Central memory CD4-positive, alpha-beta T cell (primary cell): ENCODE measurements at regions not wholly inside any gene's neighbourhood (a gene's known extent, or its start where the extent isn't known, plus 50 kb on each side); places are given as distances from the start of the nearest gene placed in this dataset.

Source experiments
- DNase-seq: peaks from one replicate; pipeline ENCODE4 v3.0.0; 2022

- no peak for DNase-seq
These were observed 458.9 kb upstream of the C9orf72 start for GRCh38 chr9:28032268-28032590.

GRCh38 chr9:28034242-28034641 is 461.0 kb upstream of the C9orf72 start:
- DNase-seq, result no peak

GRCh38 chr9:28037968-28038367 is 464.7 kb upstream of the C9orf72 start:
- DNase-seq, result no peak

DNA sequence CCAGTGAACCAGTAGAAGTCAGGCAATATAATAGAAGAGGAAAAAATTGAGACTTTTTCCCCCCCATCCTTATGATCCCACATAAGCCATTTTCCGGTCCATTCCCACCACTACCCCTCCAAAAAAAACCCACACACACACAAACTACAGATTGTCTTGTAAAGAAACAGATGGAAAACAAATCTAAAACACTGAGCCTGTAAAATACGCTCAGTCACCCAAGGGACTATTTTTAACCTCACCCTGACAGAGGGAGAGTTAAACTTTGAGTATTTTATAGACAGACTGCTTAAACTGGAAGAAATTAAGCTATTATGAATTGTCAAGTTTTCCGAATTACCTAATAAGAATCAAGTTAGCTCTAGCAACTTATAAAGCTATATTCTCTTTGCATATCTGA is 471.8 kb upstream of the C9orf72 start:
- DNase-seq, result no peak

DNA sequence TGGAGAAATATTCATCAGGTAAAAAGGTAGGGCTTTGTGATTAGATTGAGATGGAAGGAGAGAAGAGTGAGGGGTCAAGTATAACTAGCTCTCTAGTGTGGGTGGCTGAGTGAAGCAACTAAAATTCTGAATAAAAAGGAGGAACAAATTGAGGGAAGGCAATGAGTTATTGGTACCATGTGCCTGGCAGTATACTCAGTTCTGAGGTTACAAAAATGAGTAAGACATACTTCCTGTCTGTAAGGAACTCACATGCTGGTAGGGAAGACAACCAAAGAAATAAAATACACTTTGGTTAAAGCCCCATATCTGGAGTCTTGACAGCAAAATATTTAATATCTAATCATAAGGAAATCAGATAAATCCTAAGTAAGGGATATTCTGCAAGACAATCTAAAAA is 476.8 kb upstream of the C9orf72 start:
- no peak for DNase-seq

DNA sequence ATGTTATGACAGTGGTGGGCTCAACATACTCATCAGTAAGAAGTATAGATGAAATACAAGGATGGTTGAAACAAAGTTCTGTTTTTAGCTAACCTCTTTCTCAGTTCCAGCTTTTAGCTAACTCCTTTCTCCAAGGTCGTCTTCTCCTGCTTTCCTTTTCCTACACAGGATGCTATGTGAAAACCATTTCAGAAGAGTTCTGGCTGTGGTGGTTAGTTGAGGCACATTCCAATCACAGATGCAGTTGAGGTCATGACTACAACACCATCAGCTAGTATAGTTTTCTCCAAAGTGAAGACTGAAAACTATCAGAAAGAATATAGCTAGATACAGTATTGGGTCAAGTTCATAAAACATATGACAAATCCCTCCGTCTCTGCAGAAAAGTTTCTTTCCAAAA is 477.7 kb upstream of the C9orf72 start:
- DNase-seq, result no peak

GRCh38 chr9:28051559-28052503 is 478.6 kb upstream of the C9orf72 start:
- no peak for DNase-seq

DNA sequence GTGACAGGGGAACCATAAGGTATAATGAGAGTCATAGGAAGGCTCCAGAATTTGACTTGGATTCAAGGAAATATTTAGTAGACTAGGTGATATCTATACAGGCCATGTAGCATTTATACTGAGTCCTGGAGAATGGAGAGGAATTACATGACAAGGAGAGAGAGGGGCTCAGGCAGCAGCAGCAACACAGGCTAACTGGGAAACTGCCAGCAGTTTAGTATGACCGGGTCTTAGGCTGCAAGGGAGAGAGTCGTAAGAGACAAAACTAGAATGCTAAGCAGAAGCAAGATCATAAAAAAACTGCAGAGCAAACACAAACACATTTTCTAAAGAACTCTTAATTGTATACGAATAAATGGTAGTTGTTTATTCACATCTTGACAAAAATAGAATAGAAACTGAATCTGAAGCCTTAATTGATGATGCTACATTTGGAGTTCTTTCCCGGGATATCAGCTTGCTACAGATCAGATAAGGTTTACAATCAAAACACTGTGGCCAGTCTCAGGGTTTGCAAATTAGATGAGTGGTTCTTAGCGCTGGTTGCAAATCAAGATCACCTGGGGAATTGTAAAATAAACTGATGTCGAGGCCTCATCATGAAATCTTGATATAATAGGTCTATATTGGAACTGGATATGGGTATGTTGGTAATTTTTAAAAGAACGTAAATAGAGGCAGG is 480.0 kb upstream of the C9orf72 start:
- no peak for DNase-seq

DNA sequence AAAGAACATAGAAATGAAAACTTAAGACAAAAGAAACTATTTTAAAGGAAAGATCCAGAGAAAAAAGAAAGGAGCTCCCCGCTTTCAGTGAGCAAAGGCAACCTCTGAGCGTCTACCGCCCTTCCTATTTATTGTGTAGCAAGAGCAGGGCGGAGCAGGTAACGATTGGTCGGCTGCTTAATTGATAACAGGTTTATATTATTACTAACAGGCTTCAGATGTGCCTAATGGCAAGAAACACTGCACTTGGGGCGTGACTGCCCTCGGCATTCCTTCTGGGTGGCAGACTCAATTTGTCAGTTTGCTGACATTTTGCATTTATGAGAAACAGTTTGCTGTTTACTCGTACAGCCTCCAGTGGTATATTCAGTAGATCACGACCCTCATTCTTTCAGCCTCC is 482.7 kb upstream of the C9orf72 start:
- no peak for DNase-seq

DNA sequence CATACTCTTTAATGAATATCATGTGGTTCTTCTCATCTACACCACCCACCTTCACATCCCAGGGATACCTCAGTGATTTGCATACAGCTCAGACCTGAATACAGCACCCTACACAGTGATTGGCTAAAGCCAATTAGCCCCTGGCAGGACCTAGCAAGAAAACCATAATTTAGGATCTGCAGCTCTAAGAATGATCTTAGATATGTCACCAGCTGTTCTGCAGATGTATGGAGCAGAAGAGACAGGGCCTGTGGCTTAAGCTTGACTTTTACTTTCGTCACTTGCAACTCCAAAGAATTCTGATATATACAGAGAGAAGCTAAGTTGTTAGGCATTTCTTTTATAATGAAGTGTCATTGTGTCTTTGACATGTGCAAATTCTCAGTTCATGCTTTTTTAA is 483.2 kb upstream of the C9orf72 start:
- DNase-seq, result no peak

- no peak for DNase-seq
These were observed 485.9 kb upstream of the C9orf72 start for GRCh38 chr9:28059192-28059591.

GRCh38 chr9:28064241-28064815 is 491.0 kb upstream of the C9orf72 start:
- no peak for DNase-seq

DNA sequence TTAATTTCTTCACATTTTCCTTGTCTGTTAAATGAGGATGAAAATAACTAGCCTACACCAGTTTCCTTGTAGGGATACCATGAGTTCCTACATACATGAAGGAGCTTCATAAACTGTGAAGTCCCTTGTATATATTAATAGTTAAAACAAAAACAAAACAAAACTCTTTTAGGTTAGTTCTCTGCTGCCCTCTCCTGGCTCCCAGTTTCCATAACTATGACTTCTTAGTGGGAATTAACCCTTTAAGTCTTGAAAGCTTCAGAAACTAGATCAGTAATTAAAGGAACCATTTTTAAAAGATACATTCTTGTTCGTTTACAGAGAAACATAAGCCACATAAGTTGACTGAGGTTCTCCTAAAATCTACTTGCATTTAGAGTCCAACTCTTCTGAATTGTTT is 500.0 kb upstream of the C9orf72 start:
- no peak for DNase-seq

- DNase-seq, result no peak
These were observed 506.4 kb upstream of the C9orf72 start for GRCh38 chr9:28079677-28080076.

GRCh38 chr9:28082671-28083070 is 509.4 kb upstream of the C9orf72 start:
- no peak for DNase-seq

DNA sequence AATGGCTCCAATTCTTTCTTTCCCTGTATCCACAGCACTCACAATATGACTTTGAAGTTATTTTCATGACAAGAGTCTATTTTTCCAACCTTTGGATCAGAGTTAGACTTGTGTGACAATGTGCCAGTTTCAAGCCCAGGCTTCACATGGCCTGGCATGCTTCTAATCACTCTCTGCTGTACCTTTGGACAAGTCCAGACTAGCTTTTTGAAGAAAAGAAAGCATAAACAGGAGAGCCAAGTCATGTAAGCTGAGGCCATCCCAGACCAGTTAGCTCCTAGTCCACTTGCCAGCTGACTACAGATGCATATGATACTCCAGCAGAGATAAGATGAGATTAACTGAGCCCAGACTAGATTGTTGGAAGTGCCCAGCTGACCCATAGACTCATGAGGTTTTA is 513.6 kb upstream of the C9orf72 start:
- DNase-seq, result no peak

DNA sequence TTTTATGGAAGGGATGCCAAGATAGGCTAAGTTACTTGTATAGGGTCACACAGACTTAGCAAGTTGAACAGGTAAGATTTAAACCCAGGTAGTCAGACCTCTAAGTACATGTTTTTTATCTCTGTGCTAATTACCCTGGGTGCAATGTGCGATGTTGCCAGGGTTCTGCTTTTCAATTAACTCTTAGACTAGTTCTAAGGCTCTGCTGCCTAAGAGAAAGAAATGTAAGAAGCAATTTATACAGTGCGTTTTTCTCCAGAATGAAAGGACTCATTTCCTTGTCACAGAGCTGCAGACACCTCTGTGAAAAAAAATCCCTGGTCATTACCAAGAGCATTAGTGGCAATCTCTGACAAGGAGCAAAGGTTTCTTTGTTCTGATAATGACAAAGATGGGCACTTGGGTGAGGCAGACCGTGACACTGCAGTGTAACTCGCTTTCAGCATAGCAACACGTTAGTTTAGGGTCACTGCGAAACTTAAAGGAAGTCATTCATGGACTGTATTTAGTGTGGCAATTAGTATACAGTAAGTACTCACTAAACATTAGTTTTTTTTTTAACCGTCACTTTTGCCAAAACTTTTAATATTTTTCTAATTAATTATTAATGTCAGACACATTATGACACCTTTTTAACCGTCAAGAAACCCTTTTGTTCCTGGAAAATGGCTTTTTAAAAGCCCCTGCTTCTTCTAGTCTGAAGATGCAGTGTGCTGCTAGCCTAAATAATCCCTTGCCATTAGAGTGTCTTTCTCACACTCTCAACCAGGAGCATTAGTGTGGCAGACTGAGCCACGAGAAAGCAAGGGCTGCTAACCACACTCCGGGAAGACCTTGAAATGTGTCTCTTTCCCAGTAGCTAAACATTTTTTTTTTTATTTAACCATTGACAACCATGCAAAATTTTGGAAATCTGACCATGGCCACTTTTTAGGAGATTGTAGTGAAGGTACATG is 520.0 kb upstream of the C9orf72 start:
- DNase-seq, result no peak

- no peak for DNase-seq
These were observed 528.2 kb upstream of the C9orf72 start for GRCh38 chr9:28101509-28101908.

- DNase-seq, result no peak
These were observed 531.7 kb upstream of the C9orf72 start for GRCh38 chr9:28105001-28105400.

GRCh38 chr9:28120184-28120583 is 546.9 kb upstream of the C9orf72 start:
- no peak for DNase-seq

- DNase-seq, result no peak
These were observed 547.3 kb upstream of the C9orf72 start for GRCh38 chr9:28120626-28121025.

- DNase-seq, result no peak
These were observed 548.1 kb upstream of the C9orf72 start for GRCh38 chr9:28121366-28121765.

GRCh38 chr9:28124917-28125316 is 551.6 kb upstream of the C9orf72 start:
- DNase-seq, result no peak
